ENCODE measurements at regions not wholly inside any gene's neighbourhood (a gene's known extent, or its start where the extent isn't known, plus 50 kb on each side); places are given as distances from the start of the nearest gene placed in this dataset.
"Not testable (repeated sequence)": the region's sequence is repeated elsewhere in the genome, so short reads cannot be mapped to it uniquely, and the experiment has no call there.

DNA sequence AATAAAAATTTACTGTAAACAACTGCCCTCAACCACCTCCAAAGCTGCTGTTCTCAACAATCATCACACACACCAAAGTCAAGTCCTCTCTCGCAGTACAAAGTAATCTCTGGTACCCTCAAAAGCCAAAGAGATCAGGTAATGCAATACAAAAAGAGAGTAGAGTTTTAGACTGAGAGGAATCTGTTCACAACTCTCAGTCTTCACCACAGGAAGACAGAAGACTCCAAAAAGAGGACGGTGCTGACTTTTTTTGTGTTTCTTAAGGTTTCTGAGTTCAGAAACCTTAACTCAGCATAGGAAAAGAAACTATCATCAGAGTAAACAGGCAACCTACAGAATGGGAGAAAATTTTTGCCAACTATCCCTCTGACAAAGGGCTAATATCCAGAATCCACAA lies 1072.3 kb upstream of the DIAPH2 start:
- DNase-seq (ENCODE audit: low spot score) = no peak

DNA sequence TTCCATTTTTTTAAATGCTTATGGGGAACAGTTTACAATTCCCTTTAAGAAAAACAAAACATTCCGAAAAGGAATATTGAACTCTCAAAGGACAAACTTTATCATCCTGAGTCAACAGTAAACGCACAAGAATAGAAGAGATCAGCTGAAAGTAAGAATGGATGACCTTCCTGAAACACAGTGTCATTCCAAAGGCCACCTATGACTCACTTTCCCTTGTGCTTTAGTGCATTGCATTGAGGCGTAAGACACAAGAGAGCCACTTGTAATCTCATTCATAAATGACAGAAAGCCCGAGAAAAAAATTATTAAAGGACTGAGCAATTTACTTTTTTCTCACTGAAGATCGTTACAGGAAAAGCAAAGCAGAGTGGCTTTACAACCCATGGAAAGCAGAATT lies 1062.4 kb upstream of the DIAPH2 start:
- no peak for DNase-seq (ENCODE audit: low spot score)

DNA sequence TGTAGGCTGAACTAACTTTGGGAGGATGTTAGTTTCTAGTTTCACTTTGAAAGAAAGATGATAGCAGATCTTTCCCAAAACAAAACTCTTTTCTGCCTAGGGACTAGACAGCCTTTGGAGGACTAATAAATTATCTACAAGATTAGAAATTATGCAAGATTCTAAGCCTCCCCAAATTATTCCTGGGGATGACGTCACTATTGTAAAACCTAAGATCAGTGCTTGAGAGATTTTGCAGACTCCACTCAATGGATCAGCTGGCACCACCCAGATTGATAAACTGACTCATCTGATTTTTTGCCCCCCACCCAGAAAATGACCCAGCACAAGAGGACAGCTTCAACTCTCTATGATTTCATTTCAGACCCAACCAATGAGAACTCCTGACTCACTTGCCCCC lies 1057.9 kb upstream of the DIAPH2 start:
- no peak for DNase-seq (ENCODE audit: low spot score)

DNA sequence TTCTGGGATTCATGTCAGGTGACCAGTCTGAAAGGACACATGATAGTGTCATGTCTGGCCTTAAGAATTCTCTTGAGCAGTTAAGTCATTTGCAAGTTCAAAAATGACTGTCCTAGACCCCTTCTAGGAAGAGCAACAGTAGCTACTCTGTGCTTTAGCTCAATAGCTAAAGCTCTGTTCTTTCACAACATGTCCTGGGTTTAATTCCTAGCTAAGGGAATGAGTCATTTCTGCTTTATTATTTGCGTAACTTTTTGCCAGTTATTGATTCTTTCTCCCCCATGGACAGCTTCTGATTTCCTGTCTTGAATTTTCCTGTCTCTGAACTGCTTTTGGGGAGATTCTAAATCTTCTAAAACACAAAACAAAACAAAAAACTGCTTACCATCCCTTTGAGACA lies 1055.8 kb upstream of the DIAPH2 start:
- DNase-seq (ENCODE audit: low spot score) = no peak

DNA sequence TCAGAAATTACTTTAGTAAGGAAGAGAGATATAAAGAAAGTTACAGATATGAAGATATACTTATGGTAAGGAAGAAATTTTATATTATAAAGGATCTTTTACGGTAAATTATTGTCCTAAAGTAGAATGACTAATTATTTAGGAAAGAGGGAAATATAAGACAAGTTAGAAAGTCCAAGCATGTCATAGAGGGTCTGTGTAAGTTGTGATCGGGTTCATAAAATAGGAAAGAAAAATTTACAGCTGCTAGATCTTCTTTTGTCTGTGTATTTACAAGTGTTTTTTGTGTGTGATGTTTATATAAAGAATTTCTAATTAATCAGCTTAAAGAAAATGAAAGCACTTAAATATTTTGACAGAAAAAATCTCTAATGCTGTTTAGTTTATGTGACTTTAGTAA lies 1054.9 kb upstream of the DIAPH2 start:
- DNase-seq (ENCODE audit: low spot score) = no peak

DNA sequence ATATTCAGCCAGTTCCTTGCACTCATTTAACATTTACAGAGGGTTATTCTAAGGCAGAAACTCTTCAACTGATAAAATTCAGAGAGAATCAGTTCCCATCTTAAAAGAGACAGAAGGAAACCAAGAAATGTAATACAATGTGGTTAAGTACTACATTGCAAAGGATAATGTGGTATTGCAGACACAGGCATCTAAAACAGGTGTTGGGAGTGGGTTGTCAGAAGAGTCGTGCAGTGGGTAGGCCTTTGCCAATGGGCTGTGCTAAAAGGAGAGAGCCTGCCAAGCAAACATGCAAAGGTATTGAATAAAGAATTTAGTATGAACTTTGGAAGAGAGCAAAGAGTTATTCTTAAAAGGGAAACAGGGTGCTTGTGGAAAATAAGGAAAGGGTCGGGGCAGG lies 1044.4 kb upstream of the DIAPH2 start:
- DNase-seq (ENCODE audit: low spot score) = no peak

DNA sequence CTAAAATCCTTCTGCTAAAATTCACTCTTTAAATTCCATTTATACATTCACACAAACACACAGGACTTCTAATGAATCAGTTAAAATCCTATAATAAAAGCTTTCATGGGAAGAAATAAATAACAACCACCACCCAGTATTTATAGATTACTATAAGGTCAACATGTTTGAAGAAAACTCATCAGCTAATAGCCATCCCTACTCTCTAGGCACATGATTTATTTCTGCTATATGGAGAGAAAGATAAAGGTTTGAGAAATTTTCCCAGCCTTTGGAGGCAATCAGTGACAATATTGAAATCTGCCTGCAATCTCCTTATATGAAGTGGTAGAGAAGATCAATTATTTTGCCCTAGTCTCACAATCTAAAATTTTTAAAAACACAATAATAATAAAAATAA lies 1038.9 kb upstream of the DIAPH2 start:
- no peak for DNase-seq (ENCODE audit: low spot score)

DNA sequence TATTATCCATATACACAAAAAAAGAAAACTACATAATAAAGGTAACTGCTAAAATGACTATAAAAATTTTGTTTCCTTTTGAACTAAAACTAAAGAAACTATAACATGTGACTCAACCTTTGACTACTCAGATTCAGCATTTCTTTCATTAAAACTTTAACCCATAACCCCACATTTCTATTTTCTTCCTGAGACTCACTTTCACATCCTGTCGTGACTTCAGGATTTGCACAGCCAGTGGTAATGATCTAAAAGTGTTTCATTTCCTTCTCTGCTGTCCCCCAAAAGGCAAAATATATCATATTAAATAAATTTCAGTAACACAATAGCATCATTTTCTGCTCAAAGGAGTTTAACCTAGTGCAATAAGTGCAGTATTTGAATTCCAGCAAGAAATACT lies 1022.4 kb upstream of the DIAPH2 start:
- DNase-seq (ENCODE audit: low spot score) = no peak

DNA sequence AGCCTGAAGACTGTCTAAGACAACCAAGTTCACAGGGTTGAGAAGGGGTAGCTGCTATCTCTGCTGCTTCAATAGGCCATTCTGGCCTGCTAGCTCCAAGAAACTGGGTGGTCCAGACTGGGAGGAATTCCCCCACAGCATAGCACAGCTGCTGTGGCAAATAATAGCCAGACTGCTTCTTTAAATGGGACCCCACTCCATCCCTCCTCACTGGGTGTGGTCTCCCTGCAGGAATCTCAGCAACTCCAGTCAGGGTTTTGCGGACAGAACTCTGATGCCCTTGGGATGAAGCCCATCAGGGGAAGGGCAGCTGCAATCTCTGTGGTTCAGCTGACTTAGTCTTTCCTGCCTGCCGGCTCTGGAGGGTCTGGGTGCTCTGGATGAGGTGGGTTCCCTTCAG lies 1018.6 kb upstream of the DIAPH2 start:
- no peak for DNase-seq (ENCODE audit: low spot score)

DNA sequence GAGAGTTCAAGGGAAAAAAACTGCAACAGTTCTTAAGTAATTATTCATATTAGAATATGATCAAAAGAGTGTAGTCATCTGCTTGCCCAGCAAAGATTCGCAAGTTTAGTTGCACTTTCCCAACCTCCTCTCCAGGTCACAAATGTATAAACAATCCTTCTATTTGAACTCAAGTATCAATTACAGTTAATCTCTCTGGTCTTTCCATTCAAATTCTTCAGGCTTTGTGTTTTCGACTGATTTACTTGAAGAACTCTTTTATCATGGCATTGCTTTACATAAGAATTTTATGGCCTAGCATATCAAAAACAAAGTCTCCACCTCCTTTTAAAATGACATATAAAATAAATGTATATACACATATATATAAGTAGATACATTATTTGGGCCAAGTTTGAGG lies 1009.6 kb upstream of the DIAPH2 start:
- no peak for DNase-seq (ENCODE audit: low spot score)

DNA sequence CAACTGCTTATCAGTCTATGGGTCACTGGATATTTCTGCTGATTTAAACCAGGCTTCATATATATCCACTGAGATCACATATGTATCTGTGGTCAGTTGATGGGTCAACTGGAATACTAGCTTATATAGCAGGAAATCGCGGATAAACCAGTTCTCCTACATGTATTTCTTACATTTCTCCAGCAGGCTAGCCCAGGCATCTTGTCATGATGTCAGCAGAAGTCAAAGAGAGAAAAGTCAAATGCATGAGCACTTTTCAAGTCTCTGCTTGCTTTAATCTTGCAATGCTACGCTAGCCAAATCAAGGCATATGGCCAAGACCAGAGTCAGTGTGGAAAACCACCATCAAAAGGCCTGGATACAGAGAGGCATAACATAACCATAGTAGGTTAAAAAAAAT lies 1008.8 kb upstream of the DIAPH2 start:
- no peak for DNase-seq (ENCODE audit: low spot score)

DNA sequence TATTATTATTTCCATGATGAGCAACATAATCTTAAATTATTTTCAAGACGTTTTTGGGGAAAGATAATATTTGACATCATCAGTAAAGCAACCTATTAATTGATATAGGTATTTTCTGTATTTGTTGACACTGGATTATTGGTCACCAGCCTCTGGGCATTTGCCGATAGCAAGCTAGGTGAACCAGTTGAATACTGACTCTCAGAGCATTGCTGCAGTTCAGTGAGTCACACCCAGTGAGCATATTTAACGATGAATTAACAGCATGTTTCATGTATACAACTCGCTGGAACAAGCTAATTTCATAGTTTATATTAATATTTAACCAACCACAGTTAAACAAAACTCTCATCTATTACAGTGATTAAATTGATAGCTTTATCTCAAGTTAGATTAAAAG lies 1006.0 kb upstream of the DIAPH2 start:
- DNase-seq (ENCODE audit: low spot score) = no peak

DNA sequence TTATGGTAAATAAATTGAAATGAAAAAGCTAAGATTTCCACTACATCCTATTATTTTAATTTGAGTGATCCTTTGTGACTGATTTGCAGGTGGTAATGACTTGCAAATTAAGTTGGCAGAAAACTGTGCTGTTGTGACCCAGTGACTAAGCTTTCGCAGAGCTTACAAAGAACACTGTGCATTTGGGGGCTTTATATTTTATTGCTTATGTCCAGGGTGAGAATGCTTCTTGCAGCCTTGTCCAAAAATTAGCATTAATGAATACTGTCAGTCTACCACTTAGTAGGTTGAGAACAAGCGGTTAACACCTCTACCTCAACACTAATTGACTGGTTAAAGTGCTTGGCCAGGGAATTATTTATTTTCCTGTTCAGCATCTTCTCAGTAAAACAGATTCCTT lies 991.3 kb upstream of the DIAPH2 start:
- no peak for DNase-seq (ENCODE audit: low spot score)

DNA sequence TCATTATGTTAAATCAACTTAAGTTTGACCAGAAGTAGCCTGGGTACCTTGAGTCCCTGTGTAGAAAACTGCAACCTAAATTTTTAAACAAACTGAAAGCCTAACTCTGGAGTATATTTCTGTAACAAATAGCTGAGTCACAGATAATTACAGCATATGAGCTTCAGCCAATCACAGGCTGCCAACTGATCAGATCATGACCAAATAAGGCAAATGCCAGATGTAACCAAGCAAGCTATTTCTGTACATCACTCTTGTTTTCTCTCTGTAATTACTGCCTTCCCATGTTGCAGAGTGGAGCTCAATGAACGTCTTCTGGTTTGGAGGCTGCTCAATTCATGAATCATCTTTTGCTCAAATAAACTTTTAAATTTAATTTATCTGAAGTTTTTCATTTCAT lies 980.9 kb upstream of the DIAPH2 start:
- DNase-seq (ENCODE audit: low spot score) = no peak

DNA sequence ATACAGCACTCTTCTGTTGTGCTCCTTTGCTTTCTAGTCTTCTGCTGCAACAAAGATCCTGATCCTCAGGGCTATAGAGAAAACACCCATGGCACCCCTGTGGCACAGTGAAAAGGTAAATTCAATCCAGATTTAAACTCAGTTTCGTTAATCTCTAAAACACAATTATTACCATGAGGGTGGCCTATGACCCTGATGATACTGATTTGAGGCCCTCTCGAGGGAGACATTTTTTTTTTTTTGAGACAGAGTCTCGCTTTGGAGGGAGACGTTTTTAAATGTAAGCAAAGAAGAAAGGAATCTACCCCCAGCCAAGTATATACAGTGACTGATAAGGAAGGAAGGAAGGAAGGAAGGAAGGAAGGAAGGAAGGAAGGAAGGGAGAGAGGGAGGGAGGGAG lies 967.8 kb upstream of the DIAPH2 start:
- no peak for DNase-seq (ENCODE audit: low spot score)

DNA sequence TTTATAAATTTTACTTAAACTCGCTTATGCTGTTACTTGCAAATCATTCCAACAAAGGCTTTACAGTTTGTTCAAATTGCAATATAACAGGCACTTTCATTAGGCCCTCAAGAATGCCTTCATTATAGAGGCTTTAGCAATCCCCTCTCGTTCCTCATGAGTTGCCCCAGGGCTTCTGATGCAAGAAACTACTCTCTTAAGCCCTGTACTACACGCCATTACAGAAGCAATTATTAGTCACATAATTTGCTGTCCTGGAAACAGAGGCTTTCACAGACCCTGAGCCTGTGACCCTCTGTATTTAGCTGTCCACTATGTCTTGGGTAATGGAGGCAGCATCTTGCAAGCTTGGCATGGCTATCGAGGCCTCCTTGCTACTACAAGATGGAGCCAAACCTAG lies 965.9 kb upstream of the DIAPH2 start:
- no peak for DNase-seq (ENCODE audit: low spot score)

DNA sequence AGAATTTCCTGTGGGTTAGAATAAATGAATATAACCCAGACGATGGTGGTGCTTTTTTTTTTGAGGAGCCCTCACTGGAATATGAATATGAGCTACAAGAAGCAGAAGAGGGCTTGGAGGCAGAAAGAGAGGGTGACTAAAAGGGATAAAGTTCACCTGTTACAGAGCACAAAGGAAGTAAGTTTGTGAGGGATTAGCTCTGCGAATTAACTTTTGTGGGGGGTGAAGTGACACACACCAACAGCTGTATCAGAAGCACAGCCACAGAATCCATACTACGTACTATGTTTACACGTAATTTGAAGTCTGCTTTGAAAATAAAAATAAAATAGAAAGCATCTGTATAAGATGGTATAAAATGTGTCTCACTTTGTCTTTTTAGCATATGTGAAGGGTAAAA lies 963.6 kb upstream of the DIAPH2 start:
- no peak for DNase-seq (ENCODE audit: low spot score)

DNA sequence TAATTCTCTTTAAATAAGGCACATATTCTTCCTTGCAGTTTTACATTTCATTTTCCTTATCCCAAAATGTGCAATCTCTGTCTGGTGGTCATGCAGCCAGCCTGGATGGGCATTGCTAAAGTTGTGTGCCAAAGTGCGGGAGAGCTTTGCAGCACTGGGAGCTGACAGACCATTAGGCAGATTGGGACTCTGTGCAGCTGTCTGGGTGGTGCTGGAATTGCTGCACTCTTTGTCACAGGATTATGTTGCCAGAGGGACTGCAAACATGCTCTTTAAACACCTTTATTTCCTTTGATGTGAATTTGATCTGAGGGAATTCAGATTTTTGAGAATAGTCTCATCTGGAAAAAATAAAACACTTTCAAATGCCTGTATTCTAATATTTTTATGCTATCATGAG lies 956.2 kb upstream of the DIAPH2 start:
- no peak for DNase-seq (ENCODE audit: low spot score)

DNA sequence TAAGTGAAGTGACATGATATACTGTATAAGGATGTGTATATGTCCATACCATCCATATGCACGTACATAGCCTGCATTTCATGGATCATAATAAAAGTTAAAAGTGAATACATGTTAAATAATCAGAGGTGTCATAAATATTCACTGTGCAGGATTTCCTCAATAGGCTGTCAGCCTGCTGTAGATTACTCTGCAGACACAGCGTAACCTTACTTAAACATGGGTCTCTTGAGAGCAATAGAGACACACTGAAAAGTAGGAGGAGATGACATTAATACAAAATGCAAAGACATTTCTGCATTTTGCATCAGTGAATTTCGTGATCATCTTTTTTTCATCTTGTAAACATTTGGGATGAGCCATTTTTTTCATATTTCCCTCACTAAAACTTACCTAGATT lies 955.2 kb upstream of the DIAPH2 start:
- DNase-seq (ENCODE audit: low spot score) = no peak

DNA sequence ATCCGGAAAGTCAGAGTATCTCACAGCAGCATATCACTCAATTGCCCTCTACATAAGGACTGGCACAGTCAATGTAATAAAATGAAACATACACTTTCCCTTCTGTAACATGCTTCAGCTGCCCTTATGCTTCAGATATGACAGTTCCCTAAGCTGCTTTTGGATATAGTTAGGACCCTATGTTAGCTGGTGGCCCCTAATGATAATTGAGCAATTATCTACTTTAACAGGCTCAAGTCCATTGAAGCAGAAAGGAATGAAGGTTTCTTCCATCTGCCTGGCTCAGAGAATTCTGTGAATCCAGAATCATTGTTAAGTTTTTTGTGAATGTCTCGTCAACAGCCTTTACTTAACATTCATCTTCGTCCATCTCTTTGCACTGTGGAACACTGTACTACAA lies 951.2 kb upstream of the DIAPH2 start:
- no peak for DNase-seq (ENCODE audit: low spot score)

DNA sequence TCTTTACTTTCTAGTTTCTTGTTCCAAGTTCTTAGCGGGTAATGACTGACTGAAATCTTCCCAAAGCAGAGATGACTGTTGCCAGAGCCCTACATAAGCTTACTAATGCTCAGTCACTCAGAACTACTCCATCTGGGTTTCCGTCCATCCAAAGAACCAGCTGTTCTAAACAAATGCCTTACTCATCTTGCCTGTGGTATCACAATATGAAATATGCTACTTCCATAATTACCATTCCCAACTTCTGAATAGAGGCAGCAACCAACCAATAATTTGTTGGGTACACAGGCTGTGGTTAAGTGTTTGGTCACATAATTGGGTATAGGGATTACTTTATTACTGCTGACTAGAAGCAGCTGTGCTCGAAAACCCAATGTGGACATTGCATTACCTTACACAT lies 930.2 kb upstream of the DIAPH2 start:
- DNase-seq (ENCODE audit: low spot score) = no peak

DNA sequence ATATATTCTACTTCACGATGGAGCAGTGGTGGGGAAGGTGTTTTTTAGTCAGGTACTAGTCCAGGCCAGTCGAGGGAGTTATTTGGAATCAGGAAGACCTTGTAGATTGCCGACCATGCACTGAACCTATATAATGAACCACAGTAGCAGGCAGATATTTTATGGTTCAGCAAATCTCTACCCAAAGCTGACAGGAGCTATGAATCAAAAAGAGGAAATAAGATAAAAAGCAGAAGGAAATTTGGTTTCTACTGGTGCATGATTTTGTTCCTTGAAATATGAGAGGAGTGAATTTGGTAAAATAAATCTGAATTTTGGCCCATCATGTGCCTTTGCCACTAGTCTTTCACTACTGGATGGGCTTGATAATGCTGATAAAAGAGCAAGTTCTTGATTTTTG lies 924.3 kb upstream of the DIAPH2 start:
- no peak for DNase-seq (ENCODE audit: low spot score)

DNA sequence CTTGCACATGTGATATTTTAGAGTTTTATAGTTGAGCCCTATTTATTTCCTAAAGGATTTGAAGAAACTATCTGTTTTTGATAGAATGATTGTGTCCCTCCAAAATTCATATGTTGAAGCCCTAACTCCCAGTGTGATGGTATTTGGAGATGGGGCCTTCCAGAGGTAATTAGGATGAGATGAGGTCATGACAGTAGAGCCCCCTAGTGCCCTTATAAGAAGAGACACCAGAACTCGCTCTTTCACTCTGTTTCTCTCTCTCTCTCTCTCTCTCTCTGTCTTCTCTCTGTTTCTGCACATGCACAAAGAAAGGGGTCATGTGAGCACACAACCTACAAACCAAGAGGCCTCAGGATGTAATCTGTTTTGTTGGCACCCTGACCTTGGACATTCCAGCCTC lies 921.9 kb upstream of the DIAPH2 start:
- DNase-seq (ENCODE audit: low spot score) = no peak

DNA sequence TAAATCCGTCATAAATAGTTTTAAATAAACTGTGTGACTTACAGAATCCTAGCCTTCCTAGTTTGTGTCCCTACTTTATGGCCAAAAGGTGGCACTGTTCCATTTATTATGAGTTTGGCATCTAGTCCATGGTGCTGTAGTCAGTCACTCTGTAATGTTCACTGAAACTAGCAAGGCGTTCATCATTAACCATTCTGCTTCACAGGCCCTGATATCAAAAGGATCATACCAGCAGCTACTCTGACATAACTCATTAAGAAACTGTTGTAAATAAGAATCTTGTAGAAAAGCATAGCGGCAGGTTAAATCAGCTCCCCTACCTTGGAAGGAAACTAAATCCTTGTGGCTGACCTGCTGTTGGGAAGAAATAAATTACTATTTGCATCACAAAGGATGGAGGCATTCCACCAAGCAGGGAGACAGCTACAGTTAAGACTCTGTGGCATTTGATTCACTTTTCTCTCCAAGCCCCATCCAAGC lies 919.6 kb upstream of the DIAPH2 start:
- peak; percentile 8 for DNase-seq (ENCODE audit: low spot score)

DNA sequence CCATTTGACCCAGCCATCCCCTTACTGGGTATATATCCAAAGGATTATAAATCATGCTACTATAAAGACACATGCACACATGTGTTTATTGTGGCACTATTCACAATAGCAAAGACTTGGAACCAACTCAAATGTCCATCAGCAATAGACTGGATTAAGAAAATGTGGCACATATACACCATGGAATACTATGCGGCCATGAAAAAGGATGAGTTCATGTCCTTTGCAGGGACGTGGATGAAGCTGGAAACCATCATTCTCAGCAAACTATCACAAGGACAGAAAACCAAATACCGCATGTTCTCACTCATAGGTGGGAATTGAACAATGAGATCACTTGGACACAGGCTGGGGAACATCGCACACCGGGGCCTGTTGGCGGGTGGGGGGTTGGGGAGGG lies 913.4 kb upstream of the DIAPH2 start:
- DNase-seq (ENCODE audit: low spot score) = not testable (repeated sequence)

All from cerebellar cortex (tissue), 1 donor.